ENCODE measurements at regions not wholly inside any gene's neighbourhood (a gene's known extent, or its start where the extent isn't known, plus 50 kb on each side); places are given as distances from the start of the nearest gene placed in this dataset.
A peak's percentile ranks its signal among the peaks of the same experiment; 100 is the strongest.

DNA sequence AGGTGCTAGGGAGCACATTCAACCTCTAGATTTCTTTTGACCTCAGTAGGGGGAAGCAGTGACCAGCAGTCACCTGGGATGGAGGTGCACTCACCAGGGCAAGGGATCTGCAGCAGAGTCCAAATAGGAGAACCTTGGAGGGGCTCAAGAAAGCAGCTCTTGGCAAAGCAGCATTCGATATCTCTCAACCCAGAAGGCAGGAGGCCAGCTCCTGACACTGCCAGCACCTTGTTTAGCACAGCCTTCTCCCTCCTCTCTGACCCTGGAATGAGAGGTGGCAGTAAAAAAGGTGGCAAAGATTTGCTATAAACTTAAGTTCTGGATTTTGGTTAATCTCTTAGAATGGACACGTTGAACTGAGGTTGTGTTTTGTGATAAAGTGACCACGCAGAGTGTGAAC is 107.9 kb downstream of the AQP9 start:
- ATAC-seq: no peak
- CTCF ChIA-PET: interaction anchor here (1.1 to 1.4 kb wide), 2 partner anchors 12 to 18 kb away, joined by 4 read pairs; no protein-coding TSS in a partner anchor
- Mint-ChIP-seq H3K4me1 (ENCODE audit: low read depth) (peaks cover 13% of the 10 kb centered on the region), H3K27me3 (no peaks in the 10 kb centered on the region), H3K4me3 (no peak overlapping the region), H3K27ac (no peak overlapping the region), H3K9me3 (no peaks in the 10 kb centered on the region), H3K36me3 (ENCODE audit: low read depth) (no peaks in the 10 kb centered on the region)
- intact Hi-C loops (cut with micrococcal nuclease): no loop called here
- no peak for DNase-seq
- TF ChIP-seq, protein P1, sequence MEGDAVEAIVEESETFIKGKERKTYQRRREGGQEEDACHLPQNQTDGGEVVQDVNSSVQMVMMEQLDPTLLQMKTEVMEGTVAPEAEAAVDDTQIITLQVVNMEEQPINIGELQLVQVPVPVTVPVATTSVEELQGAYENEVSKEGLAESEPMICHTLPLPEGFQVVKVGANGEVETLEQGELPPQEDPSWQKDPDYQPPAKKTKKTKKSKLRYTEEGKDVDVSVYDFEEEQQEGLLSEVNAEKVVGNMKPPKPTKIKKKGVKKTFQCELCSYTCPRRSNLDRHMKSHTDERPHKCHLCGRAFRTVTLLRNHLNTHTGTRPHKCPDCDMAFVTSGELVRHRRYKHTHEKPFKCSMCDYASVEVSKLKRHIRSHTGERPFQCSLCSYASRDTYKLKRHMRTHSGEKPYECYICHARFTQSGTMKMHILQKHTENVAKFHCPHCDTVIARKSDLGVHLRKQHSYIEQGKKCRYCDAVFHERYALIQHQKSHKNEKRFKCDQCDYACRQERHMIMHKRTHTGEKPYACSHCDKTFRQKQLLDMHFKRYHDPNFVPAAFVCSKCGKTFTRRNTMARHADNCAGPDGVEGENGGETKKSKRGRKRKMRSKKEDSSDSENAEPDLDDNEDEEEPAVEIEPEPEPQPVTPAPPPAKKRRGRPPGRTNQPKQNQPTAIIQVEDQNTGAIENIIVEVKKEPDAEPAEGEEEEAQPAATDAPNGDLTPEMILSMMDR (IDR thresholded peaks at IDR 0.05): no peak
- POLR2A ChIA-PET: no interaction called here

DNA sequence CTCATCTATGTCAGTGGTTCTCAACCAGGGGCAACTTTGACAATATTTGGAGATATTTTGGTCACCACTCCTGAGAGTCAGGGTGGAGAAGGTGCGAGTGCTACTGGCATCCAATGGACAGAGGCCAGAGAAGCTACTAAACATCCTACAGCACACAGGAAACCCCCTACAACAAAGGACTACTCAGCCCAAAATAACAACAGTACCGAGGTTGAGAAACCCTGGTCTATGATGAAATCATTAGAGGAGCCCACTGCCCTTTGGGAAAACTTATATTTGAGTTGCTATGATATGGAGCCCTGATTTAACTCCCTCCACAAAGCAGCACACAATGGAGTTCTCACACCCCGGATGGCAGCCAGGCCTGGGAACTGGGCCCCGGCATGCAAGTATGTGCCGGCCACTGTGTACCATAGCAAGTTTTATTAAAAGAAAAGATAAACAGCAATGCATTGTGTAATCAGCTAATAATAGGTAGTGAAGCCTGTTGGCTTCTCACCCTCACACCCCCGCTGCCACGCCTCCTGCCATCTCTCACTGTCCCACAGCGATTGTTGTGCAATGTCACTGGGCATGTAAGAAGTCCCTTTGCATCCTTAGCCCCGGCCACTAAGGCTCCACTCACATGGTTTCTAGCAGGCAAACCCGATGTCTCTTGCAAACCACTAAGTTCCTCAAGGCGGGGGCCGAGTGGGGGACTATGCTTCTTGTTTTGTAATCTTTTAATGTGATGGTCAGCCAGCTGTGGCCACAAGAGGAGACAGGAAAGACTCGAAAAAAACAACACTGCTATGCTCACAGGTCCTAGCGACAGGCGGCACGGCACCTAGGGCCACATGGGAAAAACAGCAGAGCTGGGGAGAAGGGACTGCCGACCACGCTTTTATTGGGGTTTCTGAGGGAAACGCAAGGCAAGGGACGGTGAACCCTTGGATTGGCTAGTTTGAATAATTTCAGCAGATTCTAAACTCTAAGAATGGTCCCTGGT is 110.0 kb downstream of the AQP9 start:
- H3K27ac Mint-ChIP-seq: no peak overlapping the region
- no peaks in the 10 kb centered on the region for H3K27me3 Mint-ChIP-seq
- intact Hi-C loops (cut with micrococcal nuclease): no loop called here
- POLR2A ChIA-PET: no interaction called here
- TF ChIP-seq, protein P1 (IDR thresholded peaks at IDR 0.05): no peak
- H3K4me1 Mint-ChIP-seq (ENCODE audit: low read depth): peaks cover 13% of the 10 kb centered on the region
- H3K4me3 Mint-ChIP-seq: no peak overlapping the region
- CTCF ChIA-PET: no interaction called here
- ATAC-seq (no peak), DNase-seq (no peak)
- no peaks in the 10 kb centered on the region for H3K36me3 Mint-ChIP-seq (ENCODE audit: low read depth)
- H3K9me3 Mint-ChIP-seq: no peaks in the 10 kb centered on the region

DNA sequence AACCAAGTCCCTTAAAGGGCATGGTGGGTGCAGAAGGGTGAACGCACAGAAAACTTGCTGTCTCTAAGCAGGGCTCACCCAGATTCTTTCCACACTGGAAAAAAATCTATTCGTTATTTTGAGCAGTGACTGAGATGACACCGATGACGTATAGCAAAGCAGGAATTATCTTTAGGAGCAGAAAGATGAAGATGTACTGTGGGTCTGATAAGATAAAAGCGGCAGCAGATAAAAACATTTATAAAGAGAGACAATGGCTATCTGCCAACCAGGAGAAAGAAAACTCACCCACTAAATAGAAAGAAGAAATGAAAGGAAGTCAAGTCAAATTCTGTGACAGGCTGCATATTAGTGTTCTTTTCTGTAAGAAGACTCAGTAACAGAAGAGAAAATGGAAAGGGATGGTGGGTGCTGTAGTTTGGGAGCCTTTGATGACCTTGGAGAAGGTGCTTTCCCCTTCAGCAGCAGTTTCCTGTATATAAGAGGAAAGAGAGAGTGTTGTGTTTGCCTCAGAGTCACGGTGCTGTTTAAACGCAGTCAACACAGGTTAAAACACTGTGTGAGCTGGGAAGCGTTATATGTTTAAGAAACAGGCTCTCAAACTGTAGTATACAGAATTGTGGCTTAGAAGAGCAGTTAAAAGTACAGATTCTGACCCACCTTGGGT is 111.6 kb downstream of the AQP9 start:
- Mint-ChIP-seq H3K36me3 (ENCODE audit: low read depth) (no peaks in the 10 kb centered on the region), H3K4me3 (peak overlapping the region; percentile 43), H3K27ac (peak overlapping the region; percentile 56), H3K27me3 (no peaks in the 10 kb centered on the region), H3K4me1 (ENCODE audit: low read depth) (peaks cover 13% of the 10 kb centered on the region), H3K9me3 (no peaks in the 10 kb centered on the region)
- peak; percentile 87 for ATAC-seq
- peak; percentile 8 for DNase-seq
- TF ChIP-seq, protein P1 (IDR thresholded peaks at IDR 0.05): no peak
- intact Hi-C loops (cut with micrococcal nuclease): no loop called here
- POLR2A ChIA-PET: no interaction called here
- CTCF ChIA-PET: no interaction called here

DNA sequence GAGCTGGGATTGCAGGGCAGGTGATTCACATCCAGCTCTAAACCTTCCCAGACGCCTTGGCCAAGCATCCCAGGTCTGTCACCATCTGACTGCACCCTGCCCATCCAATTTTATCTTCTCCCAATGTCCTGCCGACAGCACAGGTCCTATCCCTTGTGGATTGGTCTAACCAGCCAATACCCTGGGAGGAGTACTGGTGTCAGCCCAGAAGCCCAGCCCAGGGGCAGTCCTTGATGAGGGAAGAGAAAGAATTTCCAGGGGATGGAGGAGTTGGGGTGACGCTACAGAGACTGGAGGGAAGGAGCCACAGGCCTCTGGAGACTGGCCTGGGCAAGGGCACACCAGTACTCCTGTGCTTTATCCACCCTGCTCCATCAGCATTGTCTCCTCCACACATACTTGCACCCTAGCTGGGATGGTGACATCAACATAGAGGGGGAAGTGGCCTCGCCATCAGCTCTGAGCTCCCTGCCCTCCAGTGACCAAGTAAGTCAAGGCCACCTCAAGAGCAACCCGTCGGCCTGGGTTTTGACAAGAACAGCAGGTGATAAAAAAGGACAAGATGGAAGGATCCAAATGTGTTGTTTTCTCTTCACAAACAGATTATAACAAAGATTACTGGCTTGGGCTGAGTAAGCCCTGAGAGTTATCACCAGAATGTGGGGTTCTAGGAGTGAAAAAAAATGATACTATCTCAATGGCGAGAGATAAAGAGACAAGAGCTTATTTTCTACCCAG is 114.6 kb downstream of the AQP9 start:
- DNase-seq: no peak
- POLR2A ChIA-PET: no interaction called here
- ATAC-seq: no peak
- H3K27ac Mint-ChIP-seq: no peak overlapping the region
- peaks cover 13% of the 10 kb centered on the region for H3K4me1 Mint-ChIP-seq (ENCODE audit: low read depth)
- no peaks in the 10 kb centered on the region for H3K27me3 Mint-ChIP-seq
- no peaks in the 10 kb centered on the region for H3K36me3 Mint-ChIP-seq (ENCODE audit: low read depth)
- TF ChIP-seq, protein P1 (IDR thresholded peaks at IDR 0.05): no peak
- CTCF ChIA-PET: interaction anchor here (1.7 kb wide), 1 partner anchor 24 kb away, joined by 7 read pairs; no protein-coding TSS in a partner anchor
- H3K9me3 Mint-ChIP-seq: no peaks in the 10 kb centered on the region
- intact Hi-C loops (cut with micrococcal nuclease): no loop called here
- no peak overlapping the region for H3K4me3 Mint-ChIP-seq
